SK-N-SH (cell line): ENCODE measurements at regions not wholly inside any gene's neighbourhood (a gene's known extent, or its start where the extent isn't known, plus 50 kb on each side); places are given as distances from the start of the nearest gene placed in this dataset.

ENCODE experiments used
- CTCF ChIA-PET: fragments of 300-600, 350-600 bp; formaldehyde crosslinking; extraction: SDS; loops from one replicate; lab custom pipeline; 2021; lab: Yijun Ruan, JAX
- POLR2A ChIA-PET: fragments of 350-600 bp; sonication (Branson Sonifier 250); formaldehyde crosslinking; extraction: SDS; loops from one replicate; lab custom pipeline; 2020; ENCODE audit warnings: antibody characterized with exemption, inconsistent platforms; lab: Yijun Ruan, JAX
- DNase-seq: peaks from one replicate; pipeline ENCODE4 v3.0.0; 2012
- H2AFZ ChIP-seq: fragments of 200-600 bp; sonication (generic); 2 replicates; pipeline ENCODE4 v1.8.1; 2016; ENCODE audit warnings: antibody characterized with exemption, mild to moderate bottlenecking, low read depth
- H3F3A ChIP-seq: fragments of 200-600 bp; sonication (generic); replicated peaks from 2 replicates; pipeline ENCODE3; 2016; ENCODE audit warnings: antibody characterized with exemption, mild to moderate bottlenecking; ENCODE audit not compliant: insufficient read depth
- H3K27ac ChIP-seq, 2 experiments: fragments of 200-500 bp in 1 of 2; fragments of 200-600 bp in 1 of 2; sonication (Bioruptor generic) in 1 of 2; sonication (generic), shearing (Covaris generic) in 1 of 2; 2 replicates each; pipeline versions ENCODE4 v1.5.1 to v1.6.1; 2014 to 2016; ENCODE audit warnings: low read depth in 2 of 2, inconsistent platforms in 1 of 2, low read length in 1 of 2, mild to moderate bottlenecking in 1 of 2, mixed read lengths in 1 of 2
- H3K27me3 ChIP-seq: fragments of 200-600 bp; sonication (generic), shearing (Covaris generic); 2 replicates; pipeline ENCODE4 v1.6.1; 2016; ENCODE audit warnings: mixed run types; ENCODE audit not compliant: insufficient read depth
- H3K36me3 ChIP-seq, 2 experiments: fragments of 200-500 bp in 1 of 2; fragments of 200-600 bp in 1 of 2; sonication (Bioruptor generic) in 1 of 2; sonication (generic) in 1 of 2; replicated peaks in 1 of 2; 2 replicates each; pipeline versions ENCODE3 to v1.5.1; 2014 to 2016; ENCODE audit warnings: low read length in 1 of 2, mild to moderate bottlenecking in 1 of 2; ENCODE audit not compliant: insufficient read depth in 2 of 2, control insufficient read depth in 1 of 2
- H3K4me1 ChIP-seq, 2 experiments: fragments of 200-500 bp in 1 of 2; fragments of 200-600 bp in 1 of 2; sonication (Bioruptor generic) in 1 of 2; sonication (generic), shearing (Covaris generic) in 1 of 2; 2 replicates each; pipeline versions ENCODE4 v1.5.1 to v1.6.1; 2014 to 2016; ENCODE audit warnings: low read depth in 1 of 2, low read length in 1 of 2, mixed run types in 1 of 2; ENCODE audit not compliant: insufficient read depth in 2 of 2, control insufficient read depth in 1 of 2
- H3K4me2 ChIP-seq: fragments of 200-600 bp; sonication (generic), shearing (Covaris generic); 2 replicates; pipeline ENCODE4 v1.6.1; 2017; ENCODE audit warnings: mixed run types
- H3K4me3 ChIP-seq, 2 experiments: fragments of 200-500 bp in 1 of 2; fragments of 200-600 bp in 1 of 2; sonication (Bioruptor generic) in 1 of 2; sonication (generic), shearing (Covaris generic) in 1 of 2; 2 replicates each; pipeline versions ENCODE4 v1.5.1 to v1.8.1; 2014 to 2016; ENCODE audit warnings: low read depth in 2 of 2, inconsistent platforms in 1 of 2, low read length in 1 of 2, mild to moderate bottlenecking in 1 of 2, mixed read lengths in 1 of 2, moderate library complexity in 1 of 2
- H3K79me2 ChIP-seq: fragments of 200-600 bp; sonication (generic); 2 replicates; pipeline ENCODE4 v1.8.1; 2017; ENCODE audit warnings: mild to moderate bottlenecking; ENCODE audit not compliant: insufficient read depth
- H3K9ac ChIP-seq: fragments of 200-600 bp; sonication (generic); 2 replicates; pipeline ENCODE4 v1.6.1; 2017; ENCODE audit warnings: mixed run types
- H3K9me2 ChIP-seq: fragments of 200-600 bp; sonication (generic); 2 replicates; pipeline ENCODE4 v1.6.1; 2017; ENCODE audit warnings: mixed run types
- H3K9me3 ChIP-seq: fragments of 200-600 bp; sonication (generic); 2 replicates; pipeline ENCODE4 v1.6.1; 2017; ENCODE audit warnings: mixed run types, mild to moderate bottlenecking, moderate library complexity
- H4K20me1 ChIP-seq: fragments of 200-600 bp; sonication (generic); 2 replicates; pipeline ENCODE4 v1.6.1; 2017; ENCODE audit warnings: mild to moderate bottlenecking, mixed run types; ENCODE audit not compliant: insufficient read depth
- EP300 ChIP-seq, 2 experiments: IDR thresholded peaks; 2 replicates each; pipeline versions ENCODE4 v1.4.0 to v1.6.1; 2012; ENCODE audit warnings: borderline replicate concordance in 1 of 2, low read depth in 1 of 2, low read length in 1 of 2
- FOXJ3 ChIP-seq: sonication (generic); formaldehyde crosslinking; IDR thresholded peaks from 2 replicates; pipeline ENCODE4 v1.5.1; 2020; ENCODE audit warnings: mild to moderate bottlenecking, missing genetic modification reagents
- FOXM1 ChIP-seq: IDR thresholded peaks from 2 replicates; pipeline ENCODE4 v1.4.0; 2012; ENCODE audit warnings: low read depth, mild to moderate bottlenecking
- JUND ChIP-seq: IDR thresholded peaks from 2 replicates; pipeline ENCODE4 v1.4.0; 2012
- MEF2A ChIP-seq: IDR thresholded peaks from 2 replicates; pipeline ENCODE4 v1.4.0; 2012; ENCODE audit warnings: low read depth, borderline replicate concordance
- MXI1 ChIP-seq: IDR thresholded peaks from 2 replicates; pipeline ENCODE4 v1.6.1; 2012; ENCODE audit warnings: mild to moderate bottlenecking, low read depth, low read length, improper control_type of control experiment
- RCOR1 ChIP-seq: fragments of 150-350 bp; IDR thresholded peaks from 2 replicates; pipeline ENCODE4 v1.6.1; 2017; ENCODE audit warnings: antibody characterized with exemption, low read length
- SMC3 ChIP-seq: IDR thresholded peaks from 2 replicates; pipeline ENCODE4 v1.6.1; 2012; ENCODE audit warnings: low read depth, low read length, improper control_type of control experiment
- TCF12 ChIP-seq: IDR thresholded peaks from 2 replicates; pipeline ENCODE4 v1.4.0; 2012
- WGBS: methylation state at CpG from one replicate; pipeline ENCODE4 v1.1.6; 2017; ENCODE audit warnings: low lambda C conversion rate; 5-methylcytosine and 5-hydroxymethylcytosine counted together
- TF ChIP-seq, protein P1 (sequence below): fragments of 200-600 bp; sonication (generic); IDR thresholded peaks from 2 replicates; pipeline ENCODE4 v1.6.1; 2017; ENCODE audit warnings: antibody characterized with exemption, mild to moderate bottlenecking, moderate library complexity
- TF ChIP-seq, protein P2 (sequence below): fragments of 150-350 bp; IDR thresholded peaks from 2 replicates; pipeline ENCODE4 v1.6.1; 2017; ENCODE audit warnings: antibody characterized with exemption, low read length, low read depth, borderline replicate concordance
- TF ChIP-seq, protein P3 (sequence below): IDR thresholded peaks from 2 replicates; pipeline ENCODE4 v1.4.0; 2012; ENCODE audit warnings: low read depth, borderline replicate concordance

DNA sequence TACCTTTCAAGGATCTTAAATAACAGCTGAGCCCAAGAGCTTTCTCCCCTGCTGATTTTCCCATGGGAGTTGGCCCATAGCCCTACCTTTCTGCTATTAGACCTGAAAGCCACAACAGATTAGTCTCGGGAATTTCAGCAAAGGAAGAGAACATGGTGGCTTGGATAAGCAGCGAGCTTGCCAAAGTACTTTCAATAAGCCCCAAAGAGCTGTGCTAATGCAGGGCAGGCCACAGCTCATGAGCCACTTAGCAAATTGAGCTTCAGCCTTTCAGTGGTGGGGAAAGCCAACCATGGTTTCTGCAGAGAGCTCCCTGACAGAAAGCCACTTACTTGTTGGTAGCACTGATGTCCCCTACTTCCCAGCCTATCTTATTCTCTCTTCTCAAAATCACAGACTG is 217.8 kb upstream of the IRX5 start:
- 17% methylated on average over 2 of the region's 2 CpGs for WGBS
- Histone ChIP-seq H3K9ac (no peak overlapping the region), H3K4me1 (peaks cover 0 to 14% of the 10 kb centered on the region in 2 experiments; a peak in 2 of 4 replicates), H3K4me3 (no peak overlapping the region), H3K79me2 (no peaks in the 10 kb centered on the region), H3K36me3 (no peaks in the 10 kb centered on the region), H2AFZ (no peak overlapping the region), H3K9me2 (no peaks in the 10 kb centered on the region), H4K20me1 (no peaks in the 10 kb centered on the region), H3K27me3 (no peaks in the 10 kb centered on the region; the same call in 1 of the 2 replicates), H3F3A (no peaks in the 10 kb centered on the region), H3K4me2 (no peak overlapping the region), H3K27ac (no peak overlapping the region), H3K9me3 (no peaks in the 10 kb centered on the region)
- ChIA-PET POLR2A (no interaction called here), CTCF (interaction anchor here (1.1 to 1.6 kb wide), 3 partner anchors 23 to 658 kb away, joined by 3 to 4 read pairs (median 3); no protein-coding TSS in a partner anchor)
- TF ChIP-seq, protein P1, sequence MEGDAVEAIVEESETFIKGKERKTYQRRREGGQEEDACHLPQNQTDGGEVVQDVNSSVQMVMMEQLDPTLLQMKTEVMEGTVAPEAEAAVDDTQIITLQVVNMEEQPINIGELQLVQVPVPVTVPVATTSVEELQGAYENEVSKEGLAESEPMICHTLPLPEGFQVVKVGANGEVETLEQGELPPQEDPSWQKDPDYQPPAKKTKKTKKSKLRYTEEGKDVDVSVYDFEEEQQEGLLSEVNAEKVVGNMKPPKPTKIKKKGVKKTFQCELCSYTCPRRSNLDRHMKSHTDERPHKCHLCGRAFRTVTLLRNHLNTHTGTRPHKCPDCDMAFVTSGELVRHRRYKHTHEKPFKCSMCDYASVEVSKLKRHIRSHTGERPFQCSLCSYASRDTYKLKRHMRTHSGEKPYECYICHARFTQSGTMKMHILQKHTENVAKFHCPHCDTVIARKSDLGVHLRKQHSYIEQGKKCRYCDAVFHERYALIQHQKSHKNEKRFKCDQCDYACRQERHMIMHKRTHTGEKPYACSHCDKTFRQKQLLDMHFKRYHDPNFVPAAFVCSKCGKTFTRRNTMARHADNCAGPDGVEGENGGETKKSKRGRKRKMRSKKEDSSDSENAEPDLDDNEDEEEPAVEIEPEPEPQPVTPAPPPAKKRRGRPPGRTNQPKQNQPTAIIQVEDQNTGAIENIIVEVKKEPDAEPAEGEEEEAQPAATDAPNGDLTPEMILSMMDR: no peak
- TF ChIP-seq TCF12: no peak
- no peak for TF ChIP-seq FOXM1
- no peak for TF ChIP-seq SMC3
- no peak for TF ChIP-seq MEF2A
- TF ChIP-seq FOXJ3 (CRISPR knock-in tag): no peak
- TF ChIP-seq RCOR1: no peak
- TF ChIP-seq JUND: no peak
- no peak for DNase-seq

DNA sequence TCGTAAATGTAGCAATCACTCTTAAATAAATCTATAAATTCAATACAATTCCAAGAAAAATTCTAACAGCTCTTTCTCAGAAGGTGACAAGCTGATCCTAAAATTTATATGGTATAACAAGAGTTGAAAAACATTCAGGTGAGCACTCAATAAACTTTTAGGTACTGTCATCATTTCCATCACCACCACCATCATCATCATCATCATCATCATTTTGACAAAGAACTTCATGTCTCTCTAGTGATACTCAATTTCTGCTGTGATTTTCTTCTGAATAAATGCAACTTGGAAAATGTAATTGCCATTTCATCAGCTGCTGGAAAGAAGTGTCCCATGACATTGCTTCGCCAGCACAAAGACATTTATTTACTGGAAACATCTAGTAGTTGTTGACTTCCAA is 222.9 kb upstream of the IRX5 start:
- no peak overlapping the region for H2AFZ ChIP-seq
- H3K4me1 ChIP-seq: peaks cover 0 to 12% of the 10 kb centered on the region in 2 experiments; a peak in 2 of 4 replicates
- no peaks in the 10 kb centered on the region for H4K20me1 ChIP-seq
- no peak overlapping the region for H3K4me2 ChIP-seq
- H3K9me2 ChIP-seq: no peaks in the 10 kb centered on the region
- no peaks in the 10 kb centered on the region; the same call in 1 of the 2 replicates for H3K79me2 ChIP-seq
- ChIA-PET CTCF (no interaction called here), POLR2A (no interaction called here)
- 17% methylated on average over 2 of the region's 2 CpGs for WGBS
- no peaks in the 10 kb centered on the region for H3F3A ChIP-seq
- DNase-seq: no peak
- H3K4me3 ChIP-seq: no peak overlapping the region
- no peaks in the 10 kb centered on the region for H3K36me3 ChIP-seq
- no peak overlapping the region for H3K9ac ChIP-seq
- H3K27me3 ChIP-seq: no peaks in the 10 kb centered on the region; the same call in 1 of the 2 replicates
- no peaks in the 10 kb centered on the region for H3K9me3 ChIP-seq
- TF ChIP-seq, protein P2, sequence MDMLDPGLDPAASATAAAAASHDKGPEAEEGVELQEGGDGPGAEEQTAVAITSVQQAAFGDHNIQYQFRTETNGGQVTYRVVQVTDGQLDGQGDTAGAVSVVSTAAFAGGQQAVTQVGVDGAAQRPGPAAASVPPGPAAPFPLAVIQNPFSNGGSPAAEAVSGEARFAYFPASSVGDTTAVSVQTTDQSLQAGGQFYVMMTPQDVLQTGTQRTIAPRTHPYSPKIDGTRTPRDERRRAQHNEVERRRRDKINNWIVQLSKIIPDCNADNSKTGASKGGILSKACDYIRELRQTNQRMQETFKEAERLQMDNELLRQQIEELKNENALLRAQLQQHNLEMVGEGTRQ: no peak
- TF ChIP-seq EP300 (IDR thresholded peaks at IDR 0.05; ENCODE audit: borderline replicate concordance in 1 of 2, low read depth in 1 of 2, low read length in 1 of 2) (no peak), MXI1 (no peak)
- TF ChIP-seq, protein P3, sequence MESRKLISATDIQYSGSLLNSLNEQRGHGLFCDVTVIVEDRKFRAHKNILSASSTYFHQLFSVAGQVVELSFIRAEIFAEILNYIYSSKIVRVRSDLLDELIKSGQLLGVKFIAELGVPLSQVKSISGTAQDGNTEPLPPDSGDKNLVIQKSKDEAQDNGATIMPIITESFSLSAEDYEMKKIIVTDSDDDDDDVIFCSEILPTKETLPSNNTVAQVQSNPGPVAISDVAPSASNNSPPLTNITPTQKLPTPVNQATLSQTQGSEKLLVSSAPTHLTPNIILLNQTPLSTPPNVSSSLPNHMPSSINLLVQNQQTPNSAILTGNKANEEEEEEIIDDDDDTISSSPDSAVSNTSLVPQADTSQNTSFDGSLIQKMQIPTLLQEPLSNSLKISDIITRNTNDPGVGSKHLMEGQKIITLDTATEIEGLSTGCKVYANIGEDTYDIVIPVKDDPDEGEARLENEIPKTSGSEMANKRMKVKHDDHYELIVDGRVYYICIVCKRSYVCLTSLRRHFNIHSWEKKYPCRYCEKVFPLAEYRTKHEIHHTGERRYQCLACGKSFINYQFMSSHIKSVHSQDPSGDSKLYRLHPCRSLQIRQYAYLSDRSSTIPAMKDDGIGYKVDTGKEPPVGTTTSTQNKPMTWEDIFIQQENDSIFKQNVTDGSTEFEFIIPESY: no peak
- H3K27ac ChIP-seq: no peak overlapping the region
